IMR-90 (cell line): ENCODE measurements at regions not wholly inside any gene's neighbourhood (a gene's known extent, or its start where the extent isn't known, plus 50 kb on each side); places are given as distances from the start of the nearest gene placed in this dataset.

Experiments
- BHLHE40 ChIP-seq: fragments of 150-350 bp; IDR thresholded peaks from 2 replicates; pipeline ENCODE4 v1.6.1; 2016; ENCODE audit warnings: mild to moderate bottlenecking, low read depth, low read length
- POLR2A ChIP-seq: IDR thresholded peaks from 2 replicates; pipeline ENCODE4 v1.6.1; 2012; ENCODE audit warnings: mild to moderate bottlenecking, low read depth, low read length
- USF2 ChIP-seq: fragments of 150-350 bp; IDR thresholded peaks from 2 replicates; pipeline ENCODE4 v1.6.1; 2017; ENCODE audit warnings: mild to moderate bottlenecking, antibody characterized with exemption, low read length, low read depth
- TF ChIP-seq, protein P1 (sequence below): conservative IDR thresholded peaks from 2 replicates; pipeline ENCODE4 v1.5.1; 2012; ENCODE audit warnings: mild to moderate bottlenecking, low read depth, low read length, improper control_type of control experiment

- TF ChIP-seq, protein P1, sequence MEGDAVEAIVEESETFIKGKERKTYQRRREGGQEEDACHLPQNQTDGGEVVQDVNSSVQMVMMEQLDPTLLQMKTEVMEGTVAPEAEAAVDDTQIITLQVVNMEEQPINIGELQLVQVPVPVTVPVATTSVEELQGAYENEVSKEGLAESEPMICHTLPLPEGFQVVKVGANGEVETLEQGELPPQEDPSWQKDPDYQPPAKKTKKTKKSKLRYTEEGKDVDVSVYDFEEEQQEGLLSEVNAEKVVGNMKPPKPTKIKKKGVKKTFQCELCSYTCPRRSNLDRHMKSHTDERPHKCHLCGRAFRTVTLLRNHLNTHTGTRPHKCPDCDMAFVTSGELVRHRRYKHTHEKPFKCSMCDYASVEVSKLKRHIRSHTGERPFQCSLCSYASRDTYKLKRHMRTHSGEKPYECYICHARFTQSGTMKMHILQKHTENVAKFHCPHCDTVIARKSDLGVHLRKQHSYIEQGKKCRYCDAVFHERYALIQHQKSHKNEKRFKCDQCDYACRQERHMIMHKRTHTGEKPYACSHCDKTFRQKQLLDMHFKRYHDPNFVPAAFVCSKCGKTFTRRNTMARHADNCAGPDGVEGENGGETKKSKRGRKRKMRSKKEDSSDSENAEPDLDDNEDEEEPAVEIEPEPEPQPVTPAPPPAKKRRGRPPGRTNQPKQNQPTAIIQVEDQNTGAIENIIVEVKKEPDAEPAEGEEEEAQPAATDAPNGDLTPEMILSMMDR: no peak
- no peak for TF ChIP-seq POLR2A
- TF ChIP-seq BHLHE40: no peak
- no peak for TF ChIP-seq USF2
Observed at GRCh38 chr20:3314391-3314790, 75.4 kb upstream of the SLC4A11 start.
